ENCODE measurements at regions not wholly inside any gene's neighbourhood (a gene's known extent, or its start where the extent isn't known, plus 50 kb on each side); places are given as distances from the start of the nearest gene placed in this dataset.

- H2AFZ ChIP-seq (ENCODE audit: low read depth, low read length): no peak overlapping the region
- no peak overlapping the region for H3K4me2 ChIP-seq (ENCODE audit: low read length)
- no peaks in the 10 kb centered on the region for H3K79me2 ChIP-seq (replicated peaks; ENCODE audit: insufficient read depth, low read length)
- peaks cover 5% of the 10 kb centered on the region for H3K9me3 ChIP-seq (ENCODE audit: low read length)
- H4K20me1 ChIP-seq (ENCODE audit: insufficient read depth): no peaks in the 10 kb centered on the region
- no peak overlapping the region for H3K4me3 ChIP-seq (ENCODE audit: low read length)
- no peaks in the 10 kb centered on the region for H3F3A ChIP-seq (ENCODE audit: insufficient read depth, low read length, poor library complexity, severe bottlenecking)
- H3K9ac ChIP-seq (ENCODE audit: low read length): no peak overlapping the region
- H3K9me2 ChIP-seq (ENCODE audit: insufficient read depth, low read length): no peaks in the 10 kb centered on the region
- TF ChIP-seq RAD21 (conservative IDR thresholded peaks at IDR 0.05): no peak
- TF ChIP-seq, protein P1, sequence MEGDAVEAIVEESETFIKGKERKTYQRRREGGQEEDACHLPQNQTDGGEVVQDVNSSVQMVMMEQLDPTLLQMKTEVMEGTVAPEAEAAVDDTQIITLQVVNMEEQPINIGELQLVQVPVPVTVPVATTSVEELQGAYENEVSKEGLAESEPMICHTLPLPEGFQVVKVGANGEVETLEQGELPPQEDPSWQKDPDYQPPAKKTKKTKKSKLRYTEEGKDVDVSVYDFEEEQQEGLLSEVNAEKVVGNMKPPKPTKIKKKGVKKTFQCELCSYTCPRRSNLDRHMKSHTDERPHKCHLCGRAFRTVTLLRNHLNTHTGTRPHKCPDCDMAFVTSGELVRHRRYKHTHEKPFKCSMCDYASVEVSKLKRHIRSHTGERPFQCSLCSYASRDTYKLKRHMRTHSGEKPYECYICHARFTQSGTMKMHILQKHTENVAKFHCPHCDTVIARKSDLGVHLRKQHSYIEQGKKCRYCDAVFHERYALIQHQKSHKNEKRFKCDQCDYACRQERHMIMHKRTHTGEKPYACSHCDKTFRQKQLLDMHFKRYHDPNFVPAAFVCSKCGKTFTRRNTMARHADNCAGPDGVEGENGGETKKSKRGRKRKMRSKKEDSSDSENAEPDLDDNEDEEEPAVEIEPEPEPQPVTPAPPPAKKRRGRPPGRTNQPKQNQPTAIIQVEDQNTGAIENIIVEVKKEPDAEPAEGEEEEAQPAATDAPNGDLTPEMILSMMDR (IDR thresholded peaks at IDR 0.05; ENCODE audit: poor library complexity, severe bottlenecking): no peak
- TF ChIP-seq POLR2AphosphoS5 (IDR thresholded peaks at IDR 0.05): no peak
- TF ChIP-seq, protein P2, sequence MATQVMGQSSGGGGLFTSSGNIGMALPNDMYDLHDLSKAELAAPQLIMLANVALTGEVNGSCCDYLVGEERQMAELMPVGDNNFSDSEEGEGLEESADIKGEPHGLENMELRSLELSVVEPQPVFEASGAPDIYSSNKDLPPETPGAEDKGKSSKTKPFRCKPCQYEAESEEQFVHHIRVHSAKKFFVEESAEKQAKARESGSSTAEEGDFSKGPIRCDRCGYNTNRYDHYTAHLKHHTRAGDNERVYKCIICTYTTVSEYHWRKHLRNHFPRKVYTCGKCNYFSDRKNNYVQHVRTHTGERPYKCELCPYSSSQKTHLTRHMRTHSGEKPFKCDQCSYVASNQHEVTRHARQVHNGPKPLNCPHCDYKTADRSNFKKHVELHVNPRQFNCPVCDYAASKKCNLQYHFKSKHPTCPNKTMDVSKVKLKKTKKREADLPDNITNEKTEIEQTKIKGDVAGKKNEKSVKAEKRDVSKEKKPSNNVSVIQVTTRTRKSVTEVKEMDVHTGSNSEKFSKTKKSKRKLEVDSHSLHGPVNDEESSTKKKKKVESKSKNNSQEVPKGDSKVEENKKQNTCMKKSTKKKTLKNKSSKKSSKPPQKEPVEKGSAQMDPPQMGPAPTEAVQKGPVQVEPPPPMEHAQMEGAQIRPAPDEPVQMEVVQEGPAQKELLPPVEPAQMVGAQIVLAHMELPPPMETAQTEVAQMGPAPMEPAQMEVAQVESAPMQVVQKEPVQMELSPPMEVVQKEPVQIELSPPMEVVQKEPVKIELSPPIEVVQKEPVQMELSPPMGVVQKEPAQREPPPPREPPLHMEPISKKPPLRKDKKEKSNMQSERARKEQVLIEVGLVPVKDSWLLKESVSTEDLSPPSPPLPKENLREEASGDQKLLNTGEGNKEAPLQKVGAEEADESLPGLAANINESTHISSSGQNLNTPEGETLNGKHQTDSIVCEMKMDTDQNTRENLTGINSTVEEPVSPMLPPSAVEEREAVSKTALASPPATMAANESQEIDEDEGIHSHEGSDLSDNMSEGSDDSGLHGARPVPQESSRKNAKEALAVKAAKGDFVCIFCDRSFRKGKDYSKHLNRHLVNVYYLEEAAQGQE (IDR thresholded peaks at IDR 0.05; ENCODE audit: borderline replicate concordance): no peak
- TF ChIP-seq TAF1 (IDR thresholded peaks at IDR 0.05; ENCODE audit: low read depth): no peak
- TF ChIP-seq SMC3 (conservative IDR thresholded peaks at IDR 0.05; ENCODE audit: poor library complexity): no peak
- H3K27ac ChIP-seq (ENCODE audit: low read length): no peak overlapping the region
- H3K27me3 ChIP-seq (ENCODE audit: insufficient read depth, low read depth, low read length): no peaks in the 10 kb centered on the region
- H3K36me3 ChIP-seq (ENCODE audit: insufficient read depth, low read length): no peaks in the 10 kb centered on the region
Observed at GRCh38 chr6:164870164-164870563, 439.2 kb downstream of the C6orf118 start.

GRCh38 chr6:164861967-164862366 lies 447.4 kb downstream of the C6orf118 start:
- Histone ChIP-seq H3K36me3 (ENCODE audit: insufficient read depth, low read length) (no peaks in the 10 kb centered on the region), H3K9me3 (ENCODE audit: low read length) (no peaks in the 10 kb centered on the region), H3K4me2 (ENCODE audit: low read length) (no peak overlapping the region), H2AFZ (ENCODE audit: low read depth, low read length) (no peak overlapping the region), H3K4me3 (ENCODE audit: low read length) (no peak overlapping the region), H3K9me2 (ENCODE audit: insufficient read depth, low read length) (peaks cover 3% of the 10 kb centered on the region), H3K27me3 (ENCODE audit: insufficient read depth, low read depth, low read length) (no peaks in the 10 kb centered on the region), H3F3A (ENCODE audit: insufficient read depth, low read length, poor library complexity, severe bottlenecking) (no peaks in the 10 kb centered on the region), H4K20me1 (ENCODE audit: insufficient read depth) (no peaks in the 10 kb centered on the region), H3K79me2 (replicated peaks; ENCODE audit: insufficient read depth, low read length) (no peaks in the 10 kb centered on the region), H3K27ac (ENCODE audit: low read length) (no peak overlapping the region), H3K9ac (ENCODE audit: low read length) (no peak overlapping the region)
- no peak for TF ChIP-seq POLR2AphosphoS5 (IDR thresholded peaks at IDR 0.05)
- no peak for TF ChIP-seq SMC3 (conservative IDR thresholded peaks at IDR 0.05; ENCODE audit: poor library complexity)
- no peak for TF ChIP-seq TAF1 (IDR thresholded peaks at IDR 0.05; ENCODE audit: low read depth)
- TF ChIP-seq, protein P1 (IDR thresholded peaks at IDR 0.05; ENCODE audit: poor library complexity, severe bottlenecking): no peak
- no peak for TF ChIP-seq EZH2 (IDR thresholded peaks at IDR 0.05; ENCODE audit: borderline replicate concordance, insufficient read depth, low read length, poor library complexity, severe bottlenecking)
- TF ChIP-seq EP300 (conservative IDR thresholded peaks at IDR 0.05; ENCODE audit: poor library complexity, severe bottlenecking): no peak
- TF ChIP-seq RAD21 (conservative IDR thresholded peaks at IDR 0.05): no peak
- TF ChIP-seq, protein P2 (IDR thresholded peaks at IDR 0.05; ENCODE audit: borderline replicate concordance): no peak
- no peak for TF ChIP-seq MXI1 (conservative IDR thresholded peaks at IDR 0.05; ENCODE audit: poor library complexity, severe bottlenecking)

Data from neural cell (in vitro differentiated cells).